HCT116 (cell line): ENCODE measurements at regions not wholly inside any gene's neighbourhood (a gene's known extent, or its start where the extent isn't known, plus 50 kb on each side); places are given as distances from the start of the nearest gene placed in this dataset.

ENCODE experiments used
- ATAC-seq: fragments of 200-7000 bp; cut with Tn5 transposase; 2 replicates; pipeline ENCODE4 v1.9.1; 2020; ENCODE audit warnings: mild to moderate bottlenecking, moderate library complexity
- BruUV-seq: library from RNA; stranded (reverse); fragments of 400-500 nt; replicated peaks from 2 replicates; lab custom pipeline; 2021; lab: Mats Ljungman, UMichigan
- CTCF ChIA-PET: fragments of 300-600 bp; sonication (Branson Sonifier 250); formaldehyde crosslinking; loops from one replicate; lab custom pipeline; 2021; ENCODE audit warnings: antibody characterized with exemption; lab: Charles Lee
- POLR2A ChIA-PET: fragments of 300-600, 350-600 bp; sonication (Branson Sonifier 250); formaldehyde crosslinking; loops from one replicate; lab custom pipeline; 2021; ENCODE audit warnings: antibody characterized with exemption; lab: Charles Lee
- RAD21 ChIA-PET, 2 experiments: fragments of 300-600 bp; sonication (Branson Sonifier 250); formaldehyde crosslinking; loops; one replicate each; lab custom pipeline; 2023; ENCODE audit warnings: low total read pairs in 2 of 2; ENCODE audit not compliant: uncharacterized antibody in 2 of 2, unreplicated experiment in 2 of 2, low non-redundant PET in 1 of 2; lab: Charles Lee
- DNase-seq: peaks from one replicate; pipeline ENCODE4 v3.0.0-alpha.2; 2010; ENCODE audit warnings: low read depth, low spot score
- H2AFZ ChIP-seq: fragments of 200-600 bp; shearing (Covaris generic), sonication (generic); 2 replicates; pipeline ENCODE4 v1.6.1; 2017; ENCODE audit warnings: low read depth, mixed run types, mixed read lengths, antibody characterized with exemption, low read length; ENCODE audit not compliant: poor library complexity, severe bottlenecking
- H3K27ac ChIP-seq: 2 replicates; pipeline ENCODE4 v1.5.1; 2012; ENCODE audit warnings: low read depth, low read length
- H3K27me3 ChIP-seq: fragments of 200-600 bp; sonication (generic); 2 replicates; pipeline ENCODE4 v1.6.1; 2016; ENCODE audit warnings: mixed run types, low read length, mixed read lengths; ENCODE audit not compliant: insufficient read depth
- H3K36me3 ChIP-seq, 2 experiments: fragments of 200-500 bp in 1 of 2; fragments of 200-600 bp in 1 of 2; sonication (Bioruptor generic) in 1 of 2; sonication (generic) in 1 of 2; 2 replicates each; pipeline versions ENCODE4 v1.5.1 to v1.6.1; 2014 to 2016; ENCODE audit warnings: low read length in 2 of 2, inconsistent platforms in 1 of 2, mixed read lengths in 1 of 2, mixed run types in 1 of 2; ENCODE audit not compliant: insufficient read depth in 2 of 2, control insufficient read depth in 1 of 2
- H3K4me1 ChIP-seq, 2 experiments: fragments of 200-600 bp in 1 of 2; sonication (generic) in 1 of 2; 2 replicates each; pipeline versions ENCODE4 v1.5.1 to v1.6.1; 2012 to 2017; ENCODE audit warnings: low read length in 2 of 2, inconsistent platforms in 1 of 2, mild to moderate bottlenecking in 1 of 2, mixed read lengths in 1 of 2, mixed run types in 1 of 2, moderate library complexity in 1 of 2; ENCODE audit not compliant: insufficient read depth in 2 of 2, control insufficient read depth in 1 of 2
- H3K4me2 ChIP-seq: fragments of 200-600 bp; sonication (generic); 2 replicates; pipeline ENCODE4 v1.6.1; 2017; ENCODE audit warnings: mixed run types, low read length, mixed read lengths
- H3K4me3 ChIP-seq, 2 experiments: fragments of 200-600 bp in 1 of 2; sonication (generic) in 1 of 2; replicated peaks in 1 of 2; 2 replicates each; pipeline ENCODE4 v1.5.1; 2011 to 2016; ENCODE audit warnings: low read length in 2 of 2, control low read depth in 1 of 2, low read depth in 1 of 2, mild to moderate bottlenecking in 1 of 2, mixed read lengths in 1 of 2, mixed run types in 1 of 2
- H3K79me2 ChIP-seq: fragments of 200-600 bp; sonication (generic); 2 replicates; pipeline ENCODE4 v1.6.1; 2017; ENCODE audit warnings: mild to moderate bottlenecking, mixed run types, low read length, moderate library complexity, mixed read lengths; ENCODE audit not compliant: insufficient read depth
- H3K9ac ChIP-seq: fragments of 200-600 bp; sonication (generic); 2 replicates; pipeline ENCODE4 v1.6.1; 2016; ENCODE audit warnings: low read length, mixed read lengths
- H3K9me2 ChIP-seq: fragments of 200-600 bp; sonication (generic), shearing (Covaris generic); 2 replicates; pipeline ENCODE4 v1.6.1; 2017; ENCODE audit warnings: mixed run types, mild to moderate bottlenecking, moderate library complexity; ENCODE audit not compliant: insufficient read depth
- H3K9me3 ChIP-seq, 2 experiments: fragments of 200-500 bp in 1 of 2; fragments of 200-600 bp in 1 of 2; sonication (Bioruptor generic) in 1 of 2; sonication (generic) in 1 of 2; 2 replicates each; pipeline ENCODE4 v1.6.1; 2014 to 2017; ENCODE audit warnings: low read length in 2 of 2, mixed read lengths in 2 of 2, inconsistent platforms in 1 of 2, low read depth in 1 of 2, mild to moderate bottlenecking in 1 of 2, mixed run types in 1 of 2, moderate library complexity in 1 of 2; ENCODE audit not compliant: control insufficient read depth in 1 of 2, insufficient read depth in 1 of 2
- H4K20me1 ChIP-seq: fragments of 200-600 bp; sonication (generic), shearing (Covaris generic); 2 replicates; pipeline ENCODE4 v1.6.1; 2017; ENCODE audit warnings: mixed run types, mild to moderate bottlenecking, moderate library complexity; ENCODE audit not compliant: insufficient read depth
- ATF3 ChIP-seq: IDR thresholded peaks from 2 replicates; pipeline ENCODE4 v1.6.1; 2012
- ELF1 ChIP-seq: IDR thresholded peaks from 2 replicates; pipeline ENCODE4 v1.6.1; 2012; ENCODE audit warnings: low read depth, borderline replicate concordance
- EZH2 ChIP-seq: fragments of 200-600 bp; sonication (generic); IDR thresholded peaks from 2 replicates; pipeline ENCODE4 v1.6.1; 2017; ENCODE audit warnings: antibody characterized with exemption, mixed run types
- EZH2phosphoT487 ChIP-seq: fragments of 200-600 bp; IDR thresholded peaks from 2 replicates; pipeline ENCODE4 v1.6.1; 2018; ENCODE audit warnings: antibody characterized with exemption, borderline replicate concordance
- JUND ChIP-seq: IDR thresholded peaks from 2 replicates; pipeline ENCODE4 v1.6.1; 2012
- MAX ChIP-seq: IDR thresholded peaks from 2 replicates; pipeline ENCODE4 v1.6.1; 2012
- RAD21 ChIP-seq: IDR thresholded peaks from 2 replicates; pipeline ENCODE4 v1.6.1; 2012; ENCODE audit warnings: low read depth, mild to moderate bottlenecking
- SIN3A ChIP-seq: IDR thresholded peaks from 2 replicates; pipeline ENCODE4 v1.6.1; 2012; ENCODE audit warnings: low read depth
- YY1 ChIP-seq: IDR thresholded peaks from 2 replicates; pipeline ENCODE4 v1.6.1; 2011; ENCODE audit warnings: low read length, low read depth, moderate library complexity, mild to moderate bottlenecking; ENCODE audit not compliant: insufficient replicate concordance; ENCODE audit errors: extremely low read depth
- ZBTB33 ChIP-seq: IDR thresholded peaks from 2 replicates; pipeline ENCODE4 v1.6.1; 2011; ENCODE audit warnings: mild to moderate bottlenecking, low read length, moderate library complexity; ENCODE audit not compliant: insufficient replicate concordance; ENCODE audit errors: extremely low read depth
- intact Hi-C: fragments of 100-400 bp; cut with micrococcal nuclease; formaldehyde crosslinking; loops from 2 replicates; pipeline ENCODE4 v1.10.0; 2022
- TF ChIP-seq, protein P1 (sequence below), 3 experiments: fragments of 200-600 bp in 1 of 3; sonication (generic) in 1 of 3; IDR thresholded peaks in 2 of 3; conservative IDR thresholded peaks in 1 of 3; 2 replicates each; pipeline ENCODE4 v1.5.1; 2012 to 2017; ENCODE audit warnings: low read depth in 2 of 3, low read length in 2 of 3, antibody characterized with exemption in 1 of 3, borderline replicate concordance in 1 of 3, control low read depth in 1 of 3, mild to moderate bottlenecking in 1 of 3, mixed read lengths in 1 of 3, mixed run types in 1 of 3, moderate library complexity in 1 of 3; ENCODE audit not compliant: insufficient read depth in 1 of 3

- CTCF ChIA-PET: no interaction called here
- no peaks in the 10 kb centered on the region for H3K36me3 ChIP-seq
These were observed 182.0 kb upstream of the MPDZ start for GRCh38 chr9:13461414-13461991.

DNA sequence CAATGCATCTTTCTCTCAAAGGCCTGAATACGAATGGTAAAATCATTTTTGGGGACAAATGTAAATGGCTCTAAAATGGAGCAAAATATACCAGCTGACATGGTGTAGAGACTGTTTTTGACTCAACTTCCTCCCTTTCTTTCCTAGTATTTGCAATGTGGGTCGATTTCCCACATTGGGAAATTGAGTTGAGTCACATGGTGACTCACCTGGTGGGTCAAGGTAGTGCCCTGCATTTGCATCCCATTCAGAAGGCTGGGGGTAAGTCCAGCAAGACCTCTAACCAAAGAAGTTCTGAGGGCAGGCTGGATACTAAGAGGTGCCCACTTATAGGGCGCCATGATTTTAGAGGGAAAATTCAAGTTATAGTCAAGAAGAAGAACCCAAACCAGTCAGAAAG, 179.6 kb upstream of the MPDZ start:
- H3K4me2 ChIP-seq: no peak overlapping the region
- intact Hi-C loops: no loop called here
- ATAC-seq (no peak), DNase-seq (no peak)
- no peaks in the 10 kb centered on the region for H3K4me1 ChIP-seq
- ChIA-PET RAD21 (no interaction called here), POLR2A (no interaction called here), CTCF (interaction anchor here (1.4 kb wide), 1 partner anchor 12 kb away, joined by 3 read pairs; no protein-coding TSS in a partner anchor)
- no TSS peak for BruUV-seq
- H3K27me3 ChIP-seq: no peaks in the 10 kb centered on the region
- H4K20me1 ChIP-seq: no peaks in the 10 kb centered on the region
- H3K9me3 ChIP-seq: no peaks in the 10 kb centered on the region; a peak in 1 of 4 replicates
- no peak overlapping the region for H3K4me3 ChIP-seq
- H3K9me2 ChIP-seq: no peaks in the 10 kb centered on the region
- no peak overlapping the region for H3K9ac ChIP-seq
- no peaks in the 10 kb centered on the region for H3K36me3 ChIP-seq
- no peak overlapping the region for H3K27ac ChIP-seq
- no peaks in the 10 kb centered on the region for H3K79me2 ChIP-seq
- no peak overlapping the region for H2AFZ ChIP-seq
- TF ChIP-seq JUND: no peak
- TF ChIP-seq EZH2: no peak
- TF ChIP-seq, protein P1, sequence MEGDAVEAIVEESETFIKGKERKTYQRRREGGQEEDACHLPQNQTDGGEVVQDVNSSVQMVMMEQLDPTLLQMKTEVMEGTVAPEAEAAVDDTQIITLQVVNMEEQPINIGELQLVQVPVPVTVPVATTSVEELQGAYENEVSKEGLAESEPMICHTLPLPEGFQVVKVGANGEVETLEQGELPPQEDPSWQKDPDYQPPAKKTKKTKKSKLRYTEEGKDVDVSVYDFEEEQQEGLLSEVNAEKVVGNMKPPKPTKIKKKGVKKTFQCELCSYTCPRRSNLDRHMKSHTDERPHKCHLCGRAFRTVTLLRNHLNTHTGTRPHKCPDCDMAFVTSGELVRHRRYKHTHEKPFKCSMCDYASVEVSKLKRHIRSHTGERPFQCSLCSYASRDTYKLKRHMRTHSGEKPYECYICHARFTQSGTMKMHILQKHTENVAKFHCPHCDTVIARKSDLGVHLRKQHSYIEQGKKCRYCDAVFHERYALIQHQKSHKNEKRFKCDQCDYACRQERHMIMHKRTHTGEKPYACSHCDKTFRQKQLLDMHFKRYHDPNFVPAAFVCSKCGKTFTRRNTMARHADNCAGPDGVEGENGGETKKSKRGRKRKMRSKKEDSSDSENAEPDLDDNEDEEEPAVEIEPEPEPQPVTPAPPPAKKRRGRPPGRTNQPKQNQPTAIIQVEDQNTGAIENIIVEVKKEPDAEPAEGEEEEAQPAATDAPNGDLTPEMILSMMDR (IDR thresholded peaks at IDR 0.05 in 2 of 3, conservative IDR thresholded peaks at IDR 0.05 in 1 of 3; ENCODE audit: borderline replicate concordance in 1 of 3, insufficient read depth in 1 of 3, low read depth in 2 of 3, low read length in 2 of 3): no peak
- no peak for TF ChIP-seq MAX
- no peak for TF ChIP-seq RAD21
- TF ChIP-seq ATF3: no peak
- no peak for TF ChIP-seq EZH2phosphoT487
- TF ChIP-seq YY1: no peak
- TF ChIP-seq ELF1: no peak
- TF ChIP-seq ZBTB33: no peak

More at GRCh38 chr9:13461414-13461991, 182.0 kb upstream of the MPDZ start:
- TF ChIP-seq SIN3A: no peak
- H3K4me2 ChIP-seq: no peak overlapping the region
- no peak overlapping the region for H3K9ac ChIP-seq
- H3K9me3 ChIP-seq: peaks cover 0 to 3% of the 10 kb centered on the region in 2 experiments; a peak in 1 of 4 replicates
- H3K9me2 ChIP-seq: no peaks in the 10 kb centered on the region
- no peaks in the 10 kb centered on the region for H3K79me2 ChIP-seq
- H3K4me1 ChIP-seq: no peaks in the 10 kb centered on the region
- H4K20me1 ChIP-seq: no peaks in the 10 kb centered on the region
- H3K27me3 ChIP-seq: no peaks in the 10 kb centered on the region
- POLR2A ChIA-PET: no interaction called here
- ATAC-seq (no peak), DNase-seq (no peak)
- H3K4me3 ChIP-seq: no peak overlapping the region
- intact Hi-C loops: no loop called here
- no peak overlapping the region for H3K27ac ChIP-seq
- BruUV-seq: no TSS peak
- RAD21 ChIA-PET: no interaction called here
- no peak overlapping the region for H2AFZ ChIP-seq
